Activated naive CD8-positive, alpha-beta T cell treated with anti-CD3 and anti-CD28 coated beads, Interleukin-2, amount 10 ng/mL, durations not matched to agents 7 days and 5 days (primary cell): ENCODE measurements at regions not wholly inside any gene's neighbourhood (a gene's known extent, or its start where the extent isn't known, plus 50 kb on each side); places are given as distances from the start of the nearest gene placed in this dataset.

ENCODE experiments used
- ATAC-seq: fragments of 150-1000 bp; cut with Tn5 transposase; one replicate; pipeline ENCODE4 v1.10.0; 2021; ENCODE audit warnings: low read depth, moderate library complexity
- POLR2A ChIA-PET: fragments of 350-600 bp; sonication (Branson Sonifier 250); formaldehyde crosslinking; loops from one replicate; lab custom pipeline; 2021; ENCODE audit warnings: antibody characterized with exemption; lab: Charles Lee
- DNase-seq: peaks from one replicate; pipeline ENCODE4 v3.0.0; 2021
- H3K27ac Mint-ChIP-seq: one replicate; pipeline ENCODE4 v1.8.0; 2022; ENCODE audit warnings: mild to moderate bottlenecking, mixed read lengths
- H3K27me3 Mint-ChIP-seq: one replicate; pipeline ENCODE4 v1.8.0; 2022; ENCODE audit warnings: mild to moderate bottlenecking, moderate library complexity, mixed read lengths
- H3K36me3 Mint-ChIP-seq: one replicate; pipeline ENCODE4 v1.8.0; 2021; ENCODE audit warnings: mild to moderate bottlenecking, mixed read lengths
- H3K4me1 Mint-ChIP-seq: one replicate; pipeline ENCODE4 v1.8.0; 2021; ENCODE audit warnings: mixed read lengths
- H3K4me3 Mint-ChIP-seq: one replicate; pipeline ENCODE4 v1.8.0; 2022; ENCODE audit warnings: mild to moderate bottlenecking, moderate library complexity, mixed read lengths
- H3K9me3 Mint-ChIP-seq: one replicate; pipeline ENCODE4 v1.8.0; 2021; ENCODE audit warnings: mixed read lengths

- H3K9me3 Mint-ChIP-seq = peaks cover 1% of the 10 kb centered on the region
- no peaks in the 10 kb centered on the region for H3K36me3 Mint-ChIP-seq
- DNase-seq (no peak), ATAC-seq (no peak)
- H3K4me3 Mint-ChIP-seq = no peak overlapping the region
- POLR2A ChIA-PET = no interaction called here
- H3K4me1 Mint-ChIP-seq = no peaks in the 10 kb centered on the region
- H3K27ac Mint-ChIP-seq = no peak overlapping the region
- peaks cover 4% of the 10 kb centered on the region for H3K27me3 Mint-ChIP-seq
These were observed 141.6 kb downstream of the TWIST2 start for GRCh38 chr2:238989484-238989883.

GRCh38 chr2:238994432-238994831 is 146.5 kb downstream of the TWIST2 start:
- POLR2A ChIA-PET = no interaction called here
- Mint-ChIP-seq H3K9me3 (peaks cover 1% of the 10 kb centered on the region), H3K36me3 (no peaks in the 10 kb centered on the region), H3K27ac (no peak overlapping the region), H3K4me3 (no peak overlapping the region), H3K4me1 (no peaks in the 10 kb centered on the region), H3K27me3 (peaks cover 7% of the 10 kb centered on the region)
- DNase-seq = no peak
- no peak for ATAC-seq

GRCh38 chr2:238994876-238995275 is 147.0 kb downstream of the TWIST2 start:
- no peak overlapping the region for H3K4me3 Mint-ChIP-seq
- peaks cover 7% of the 10 kb centered on the region for H3K27me3 Mint-ChIP-seq
- peaks cover 1% of the 10 kb centered on the region for H3K9me3 Mint-ChIP-seq
- no peak for ATAC-seq
- no peak overlapping the region for H3K27ac Mint-ChIP-seq
- no peak for DNase-seq
- POLR2A ChIA-PET = no interaction called here
- H3K4me1 Mint-ChIP-seq = no peaks in the 10 kb centered on the region
- no peaks in the 10 kb centered on the region for H3K36me3 Mint-ChIP-seq

GRCh38 chr2:238995634-238996033 is 147.7 kb downstream of the TWIST2 start:
- Mint-ChIP-seq H3K4me3 (no peak overlapping the region), H3K27ac (no peak overlapping the region), H3K36me3 (no peaks in the 10 kb centered on the region), H3K4me1 (no peaks in the 10 kb centered on the region), H3K27me3 (peaks cover 7% of the 10 kb centered on the region), H3K9me3 (peaks cover 1% of the 10 kb centered on the region)
- POLR2A ChIA-PET = no interaction called here
- DNase-seq = no peak
- no peak for ATAC-seq

GRCh38 chr2:238996331-238997136 is 148.6 kb downstream of the TWIST2 start:
- H3K4me3 Mint-ChIP-seq = no peak overlapping the region
- H3K9me3 Mint-ChIP-seq = peaks cover 1% of the 10 kb centered on the region
- peaks cover 9% of the 10 kb centered on the region for H3K27me3 Mint-ChIP-seq
- H3K4me1 Mint-ChIP-seq = no peaks in the 10 kb centered on the region
- no peak for ATAC-seq
- POLR2A ChIA-PET = no interaction called here
- no peaks in the 10 kb centered on the region for H3K36me3 Mint-ChIP-seq
- no peak for DNase-seq
- no peak overlapping the region for H3K27ac Mint-ChIP-seq

- no peak for ATAC-seq
- no peaks in the 10 kb centered on the region for H3K36me3 Mint-ChIP-seq
- POLR2A ChIA-PET = no interaction called here
These were observed 149.2 kb downstream of the TWIST2 start for GRCh38 chr2:238997137-238997390.

GRCh38 chr2:238997684-238998083 is 149.8 kb downstream of the TWIST2 start:
- H3K27ac Mint-ChIP-seq = no peak overlapping the region
- H3K27me3 Mint-ChIP-seq = peaks cover 9% of the 10 kb centered on the region
- ATAC-seq (no peak), DNase-seq (no peak)
- H3K36me3 Mint-ChIP-seq = no peaks in the 10 kb centered on the region
- H3K4me1 Mint-ChIP-seq = no peaks in the 10 kb centered on the region
- no peak overlapping the region for H3K4me3 Mint-ChIP-seq
- H3K9me3 Mint-ChIP-seq = peaks cover 1% of the 10 kb centered on the region
- POLR2A ChIA-PET = no interaction called here

More at GRCh38 chr2:238997137-238997390, 149.2 kb downstream of the TWIST2 start:
- H3K4me1 Mint-ChIP-seq = no peaks in the 10 kb centered on the region
- no peak overlapping the region for H3K27ac Mint-ChIP-seq
- no peak for DNase-seq
- peaks cover 1% of the 10 kb centered on the region for H3K9me3 Mint-ChIP-seq
- peaks cover 9% of the 10 kb centered on the region for H3K27me3 Mint-ChIP-seq
- H3K4me3 Mint-ChIP-seq = no peak overlapping the region
